GM12864 (cell line): ENCODE measurements at regions not wholly inside any gene's neighbourhood (a gene's known extent, or its start where the extent isn't known, plus 50 kb on each side); places are given as distances from the start of the nearest gene placed in this dataset.

Experiments used
- DNase-seq: peaks from one replicate; pipeline ENCODE4 v3.0.0-alpha.2; 2011; ENCODE audit warnings: low read depth
- H3K4me3 ChIP-seq: 2 replicates; pipeline ENCODE4 v1.5.1; 2011; ENCODE audit warnings: mild to moderate bottlenecking, low read depth, low read length, control low read depth
- TF ChIP-seq, protein P1 (sequence below): IDR thresholded peaks from 2 replicates; pipeline ENCODE4 v1.5.1; 2011; ENCODE audit warnings: low read depth, mild to moderate bottlenecking, moderate library complexity, low read length, control low read depth, inconsistent platforms; ENCODE audit errors: missing control alignments

- DNase-seq: no peak
- TF ChIP-seq, protein P1, sequence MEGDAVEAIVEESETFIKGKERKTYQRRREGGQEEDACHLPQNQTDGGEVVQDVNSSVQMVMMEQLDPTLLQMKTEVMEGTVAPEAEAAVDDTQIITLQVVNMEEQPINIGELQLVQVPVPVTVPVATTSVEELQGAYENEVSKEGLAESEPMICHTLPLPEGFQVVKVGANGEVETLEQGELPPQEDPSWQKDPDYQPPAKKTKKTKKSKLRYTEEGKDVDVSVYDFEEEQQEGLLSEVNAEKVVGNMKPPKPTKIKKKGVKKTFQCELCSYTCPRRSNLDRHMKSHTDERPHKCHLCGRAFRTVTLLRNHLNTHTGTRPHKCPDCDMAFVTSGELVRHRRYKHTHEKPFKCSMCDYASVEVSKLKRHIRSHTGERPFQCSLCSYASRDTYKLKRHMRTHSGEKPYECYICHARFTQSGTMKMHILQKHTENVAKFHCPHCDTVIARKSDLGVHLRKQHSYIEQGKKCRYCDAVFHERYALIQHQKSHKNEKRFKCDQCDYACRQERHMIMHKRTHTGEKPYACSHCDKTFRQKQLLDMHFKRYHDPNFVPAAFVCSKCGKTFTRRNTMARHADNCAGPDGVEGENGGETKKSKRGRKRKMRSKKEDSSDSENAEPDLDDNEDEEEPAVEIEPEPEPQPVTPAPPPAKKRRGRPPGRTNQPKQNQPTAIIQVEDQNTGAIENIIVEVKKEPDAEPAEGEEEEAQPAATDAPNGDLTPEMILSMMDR: no peak
- no peak overlapping the region for H3K4me3 ChIP-seq
These were observed 54.8 kb upstream of the ZC3H15 start for GRCh38 chr2:186431306-186431705.

DNA sequence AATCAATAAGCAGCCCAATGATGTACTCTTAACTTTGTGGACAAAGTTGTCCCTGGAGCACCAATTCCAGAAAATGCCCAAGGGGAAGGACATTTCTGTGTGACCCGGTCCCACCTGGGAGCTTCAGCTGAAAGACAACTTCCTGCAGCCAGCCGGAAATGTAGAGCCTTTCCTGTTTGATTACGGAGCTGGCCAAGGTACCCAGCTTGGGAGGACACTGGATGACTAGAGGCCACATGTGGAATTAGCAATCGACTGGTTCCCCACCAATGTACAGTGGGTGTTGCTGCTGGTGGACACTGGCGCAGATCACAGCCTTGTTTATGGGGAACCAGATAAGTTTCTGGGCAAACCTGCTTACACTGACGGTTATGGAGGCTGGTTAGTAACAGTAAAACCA, 53.0 kb upstream of the ZC3H15 start:
- DNase-seq: no peak
- no peak overlapping the region for H3K4me3 ChIP-seq
- TF ChIP-seq, protein P1: no peak

GRCh38 chr2:186433777-186434432, 52.2 kb upstream of the ZC3H15 start:
- TF ChIP-seq, protein P1: no peak
- no peak for DNase-seq
- H3K4me3 ChIP-seq: no peak overlapping the region
